Right atrium auricular region (tissue), 2 donors: ENCODE measurements at regions not wholly inside any gene's neighbourhood (a gene's known extent, or its start where the extent isn't known, plus 50 kb on each side); places are given as distances from the start of the nearest gene placed in this dataset.

ENCODE experiments used
- DNase-seq: peaks from one replicate; pipeline ENCODE4 v3.0.0-alpha.2; 2019; ENCODE audit warnings: low spot score
- H3K27ac ChIP-seq, 2 donors: fragments of 200-600 bp; sonication (generic); 1 replicate in 1 of 2; 2 replicates in 1 of 2; pipeline ENCODE4 v1.5.1; 2016 to 2019
- H3K27me3 ChIP-seq, 2 donors: fragments of 200-600 bp; sonication (generic); one replicate each; pipeline versions ENCODE4 v1.5.1 to v1.6.0; 2017 to 2019
- H3K36me3 ChIP-seq: fragments of 200-600 bp; sonication (generic); one replicate; pipeline ENCODE4 v1.5.1; 2016
- H3K4me1 ChIP-seq, 2 donors: fragments of 200-600 bp; sonication (generic); one replicate each; pipeline versions ENCODE4 v1.5.1 to v1.6.0; 2017 to 2019
- H3K4me3 ChIP-seq, 2 donors: fragments of 200-600 bp; sonication (generic); 1 replicate in 1 of 2; 2 replicates in 1 of 2; pipeline ENCODE4 v1.5.1; 2017 to 2019; ENCODE audit warnings: mild to moderate bottlenecking in 1 of 2, moderate library complexity in 1 of 2
- H3K9me3 ChIP-seq, 2 donors: fragments of 200-600 bp; sonication (generic); one replicate each; pipeline ENCODE4 v1.5.1; 2019
- TF ChIP-seq, protein P1 (sequence below), 2 donors: fragments of 200-600 bp; sonication (generic); IDR thresholded peaks; one replicate each; pipeline ENCODE4 v1.5.1; 2019; ENCODE audit warnings: antibody characterized with exemption in 2 of 2

DNA sequence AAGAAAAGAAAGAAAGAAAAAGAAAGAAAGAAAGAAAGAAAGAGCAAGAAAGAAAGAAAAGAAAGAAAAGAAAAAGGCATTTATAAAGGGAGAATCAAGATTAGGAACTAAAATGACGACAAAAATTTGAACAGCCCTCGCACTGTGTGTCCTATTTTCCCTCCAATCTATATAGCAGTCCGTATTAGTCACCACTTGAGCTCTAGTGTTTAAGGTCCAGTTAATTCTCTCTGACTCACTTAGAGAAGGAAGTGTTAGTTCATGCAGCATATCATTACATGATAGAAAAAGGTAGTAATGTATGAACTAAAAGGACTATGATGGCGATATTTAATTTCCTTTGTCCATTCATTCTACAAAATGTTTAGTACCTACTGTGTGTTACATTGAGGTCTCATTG, 122.7 kb downstream of the CBLL2 start:
- H3K36me3 ChIP-seq, result no peaks in the 10 kb centered on the region
- H3K27me3 ChIP-seq, result no peaks in the 10 kb centered on the region
- no peak overlapping the region for H3K27ac ChIP-seq
- TF ChIP-seq, protein P1, sequence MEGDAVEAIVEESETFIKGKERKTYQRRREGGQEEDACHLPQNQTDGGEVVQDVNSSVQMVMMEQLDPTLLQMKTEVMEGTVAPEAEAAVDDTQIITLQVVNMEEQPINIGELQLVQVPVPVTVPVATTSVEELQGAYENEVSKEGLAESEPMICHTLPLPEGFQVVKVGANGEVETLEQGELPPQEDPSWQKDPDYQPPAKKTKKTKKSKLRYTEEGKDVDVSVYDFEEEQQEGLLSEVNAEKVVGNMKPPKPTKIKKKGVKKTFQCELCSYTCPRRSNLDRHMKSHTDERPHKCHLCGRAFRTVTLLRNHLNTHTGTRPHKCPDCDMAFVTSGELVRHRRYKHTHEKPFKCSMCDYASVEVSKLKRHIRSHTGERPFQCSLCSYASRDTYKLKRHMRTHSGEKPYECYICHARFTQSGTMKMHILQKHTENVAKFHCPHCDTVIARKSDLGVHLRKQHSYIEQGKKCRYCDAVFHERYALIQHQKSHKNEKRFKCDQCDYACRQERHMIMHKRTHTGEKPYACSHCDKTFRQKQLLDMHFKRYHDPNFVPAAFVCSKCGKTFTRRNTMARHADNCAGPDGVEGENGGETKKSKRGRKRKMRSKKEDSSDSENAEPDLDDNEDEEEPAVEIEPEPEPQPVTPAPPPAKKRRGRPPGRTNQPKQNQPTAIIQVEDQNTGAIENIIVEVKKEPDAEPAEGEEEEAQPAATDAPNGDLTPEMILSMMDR (IDR thresholded peaks at IDR 0.05), result no peak
- H3K4me3 ChIP-seq, result no peak overlapping the region
- no peak for DNase-seq
- H3K4me1 ChIP-seq, result no peaks in the 10 kb centered on the region
- no peaks in the 10 kb centered on the region for H3K9me3 ChIP-seq

DNA sequence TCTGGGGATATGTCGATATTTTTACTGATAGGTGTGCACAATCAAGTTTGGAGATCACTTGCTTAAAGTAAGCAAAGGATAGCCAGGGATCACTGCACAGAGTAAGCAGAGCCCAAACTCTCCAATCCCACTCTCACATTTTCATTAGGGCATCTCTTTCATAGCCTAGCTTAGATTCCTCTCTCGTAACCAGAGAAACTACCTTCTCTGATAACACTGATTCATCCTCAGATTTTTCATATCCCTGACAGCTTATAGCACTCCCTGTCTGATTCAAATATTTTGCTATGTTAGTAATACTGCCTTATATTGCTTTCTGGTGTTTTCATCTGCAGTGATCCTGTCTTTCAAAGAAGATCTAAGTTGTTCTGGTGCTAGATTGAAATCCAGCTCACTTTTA, 123.7 kb downstream of the CBLL2 start:
- TF ChIP-seq, protein P1 (IDR thresholded peaks at IDR 0.05), result no peak
- Histone ChIP-seq H3K9me3 (no peaks in the 10 kb centered on the region), H3K36me3 (no peaks in the 10 kb centered on the region), H3K4me1 (no peaks in the 10 kb centered on the region), H3K27me3 (no peaks in the 10 kb centered on the region), H3K27ac (no peak overlapping the region), H3K4me3 (no peak overlapping the region)
- DNase-seq, result no peak

DNA sequence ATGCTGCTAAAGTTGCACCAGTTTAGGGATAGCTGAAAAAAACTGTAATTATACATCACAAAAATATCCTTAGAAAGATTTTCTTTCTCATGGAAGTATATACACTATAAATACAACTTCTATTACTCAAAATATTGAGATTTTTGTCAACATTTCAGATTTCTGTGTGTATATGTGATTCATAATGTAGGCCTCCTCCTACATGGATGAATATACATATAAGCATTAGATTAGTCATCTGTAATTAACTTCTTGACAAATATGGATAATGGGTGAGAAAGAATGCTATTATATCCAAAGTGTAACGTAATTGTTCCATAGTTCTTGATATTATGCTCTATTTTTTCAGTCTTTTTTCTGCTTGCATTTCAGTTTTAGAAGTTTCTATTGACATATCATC, 124.9 kb downstream of the CBLL2 start:
- Histone ChIP-seq H3K36me3 (no peaks in the 10 kb centered on the region), H3K27me3 (no peaks in the 10 kb centered on the region), H3K9me3 (no peaks in the 10 kb centered on the region), H3K27ac (no peak overlapping the region), H3K4me3 (no peak overlapping the region), H3K4me1 (no peaks in the 10 kb centered on the region)
- DNase-seq, result no peak
- TF ChIP-seq, protein P1 (IDR thresholded peaks at IDR 0.05), result no peak

DNA sequence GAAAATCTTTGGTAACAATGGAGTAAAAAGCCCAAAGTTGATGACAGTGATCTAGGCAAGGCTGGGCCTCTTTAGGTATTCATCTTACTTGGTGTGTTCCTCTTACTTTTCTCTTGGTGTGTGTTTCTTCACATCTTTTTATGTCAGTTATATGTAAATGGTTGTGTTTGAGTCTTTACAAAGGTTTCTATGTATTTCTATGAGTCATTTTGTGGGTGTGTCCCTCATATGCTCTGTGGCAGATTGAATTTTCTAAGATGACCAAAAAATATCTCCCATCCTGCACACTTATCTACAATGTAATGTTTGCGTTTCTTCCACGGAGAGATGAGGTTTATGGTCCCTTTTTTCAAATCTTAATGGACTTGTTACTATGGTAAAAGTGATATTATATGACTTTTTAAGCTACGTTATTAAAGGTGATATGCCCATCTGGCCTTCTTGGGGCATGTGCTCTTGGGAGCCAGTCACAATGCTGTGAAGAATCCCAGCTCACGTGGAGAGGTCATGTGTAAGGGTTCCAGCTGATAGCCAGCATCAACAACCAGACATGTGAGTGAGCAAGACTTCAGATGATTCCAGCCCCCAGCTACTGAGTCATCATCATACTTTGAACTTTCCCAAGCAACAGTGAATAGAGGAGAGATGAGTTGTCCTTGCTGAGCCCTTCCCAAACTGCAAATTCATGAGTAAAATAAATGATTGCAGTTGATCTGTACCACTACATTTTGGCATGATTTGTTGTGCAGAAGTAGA, 126.9 kb downstream of the CBLL2 start:
- no peaks in the 10 kb centered on the region for H3K4me1 ChIP-seq
- H3K36me3 ChIP-seq, result no peaks in the 10 kb centered on the region
- H3K9me3 ChIP-seq, result no peaks in the 10 kb centered on the region
- TF ChIP-seq, protein P1 (IDR thresholded peaks at IDR 0.05), result no peak
- H3K27ac ChIP-seq, result no peak overlapping the region
- no peaks in the 10 kb centered on the region for H3K27me3 ChIP-seq
- no peak for DNase-seq
- no peak overlapping the region for H3K4me3 ChIP-seq

DNA sequence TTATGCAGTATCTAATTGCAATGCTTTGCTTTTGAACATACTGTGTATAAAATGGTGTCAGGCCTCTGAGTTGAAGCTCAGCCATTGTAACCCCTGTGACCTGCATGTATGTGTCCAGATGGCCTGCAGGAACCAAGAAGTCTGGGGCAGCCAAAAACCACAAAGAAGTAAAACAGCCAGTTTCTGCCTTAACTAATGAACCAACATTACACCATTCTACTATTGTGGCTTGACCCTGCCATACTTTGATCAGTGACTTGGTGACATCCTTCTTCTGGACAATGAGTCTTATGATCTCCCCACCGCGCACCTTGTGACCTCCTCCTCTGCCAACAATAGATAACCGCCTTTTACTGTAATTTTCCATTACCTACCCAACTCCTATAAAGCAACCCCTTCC, 131.6 kb downstream of the CBLL2 start:
- TF ChIP-seq, protein P1 (IDR thresholded peaks at IDR 0.05), result no peak
- no peaks in the 10 kb centered on the region for H3K36me3 ChIP-seq
- H3K27me3 ChIP-seq, result no peaks in the 10 kb centered on the region
- DNase-seq, result no peak
- no peak overlapping the region for H3K4me3 ChIP-seq
- no peaks in the 10 kb centered on the region for H3K9me3 ChIP-seq
- no peaks in the 10 kb centered on the region for H3K4me1 ChIP-seq
- H3K27ac ChIP-seq, result no peak overlapping the region

DNA sequence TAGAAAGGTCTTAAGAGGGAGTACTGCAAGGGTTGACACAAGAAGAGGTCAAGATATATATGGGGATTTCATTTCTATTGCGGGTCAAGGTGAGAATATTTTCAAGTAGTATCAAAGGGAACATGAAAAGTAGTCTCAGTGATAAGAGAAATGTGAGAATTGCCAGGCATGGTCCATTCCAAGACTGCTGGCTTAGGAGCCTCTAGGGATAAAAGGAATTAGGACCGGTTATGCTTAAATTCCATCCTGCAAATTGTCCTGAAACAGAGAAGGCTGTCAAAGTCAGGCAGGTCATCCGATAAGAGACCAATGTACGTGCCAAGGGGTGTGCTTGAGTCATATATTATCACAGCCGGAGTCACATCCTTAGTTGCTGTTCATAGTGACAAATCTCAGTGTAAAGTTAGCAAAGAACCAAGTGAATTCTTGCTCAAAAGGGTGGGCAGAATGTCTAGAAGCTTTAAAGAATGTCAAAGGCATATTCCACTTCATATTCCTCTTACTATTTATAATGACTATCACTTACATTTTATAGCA, 133.6 kb downstream of the CBLL2 start:
- no peak for DNase-seq
- TF ChIP-seq, protein P1 (IDR thresholded peaks at IDR 0.05), result no peak
- Histone ChIP-seq H3K9me3 (no peaks in the 10 kb centered on the region), H3K36me3 (no peaks in the 10 kb centered on the region), H3K4me1 (no peaks in the 10 kb centered on the region), H3K27me3 (no peaks in the 10 kb centered on the region), H3K27ac (no peak overlapping the region), H3K4me3 (no peak overlapping the region)
